Natural killer cell (primary cell): ENCODE measurements at regions not wholly inside any gene's neighbourhood (a gene's known extent, or its start where the extent isn't known, plus 50 kb on each side); places are given as distances from the start of the nearest gene placed in this dataset.

Experiments used
- ATAC-seq, 3 donors: fragments of 150-1000 bp in 2 of 3; fragments of 200-7000 bp in 1 of 3; cut with Tn5 transposase; 1 replicate in 1 of 3; 2 replicates in 2 of 3; pipeline ENCODE4 v1.10.0; 2021; ENCODE audit warnings: mild to moderate bottlenecking in 2 of 3, moderate library complexity in 2 of 3
- DNase-seq, 2 donors: peaks; one replicate each; pipeline versions ENCODE4 v3.0.0 to v3.0.0-alpha.2; 2013 to 2021; ENCODE audit warnings: mixed read lengths in 1 of 2
- H3K27ac ChIP-seq: one replicate; pipeline ENCODE4 v1.5.1; 2013; ENCODE audit warnings: mild to moderate bottlenecking, low read length
- H3K27me3 ChIP-seq: one replicate; pipeline ENCODE4 v1.6.1; 2013; ENCODE audit warnings: low read length; ENCODE audit not compliant: control insufficient read depth, insufficient read depth
- H3K36me3 ChIP-seq: one replicate; pipeline ENCODE4 v1.6.1; 2013; ENCODE audit warnings: low read length; ENCODE audit not compliant: control insufficient read depth, insufficient read depth
- H3K4me1 ChIP-seq: one replicate; pipeline ENCODE4 v1.6.1; 2013; ENCODE audit warnings: low read length; ENCODE audit not compliant: control insufficient read depth, insufficient read depth
- H3K4me3 ChIP-seq: one replicate; pipeline ENCODE4 v1.5.1; 2013; ENCODE audit warnings: low read length
- H3K9me3 ChIP-seq: one replicate; pipeline ENCODE4 v1.6.1; 2013; ENCODE audit warnings: low read length; ENCODE audit not compliant: control insufficient read depth, insufficient read depth
- H3K27ac Mint-ChIP-seq, 2 donors: one replicate each; pipeline ENCODE4 v1.8.0; 2022; ENCODE audit warnings: mild to moderate bottlenecking in 2 of 2, mixed read lengths in 2 of 2, moderate library complexity in 1 of 2
- H3K27me3 Mint-ChIP-seq, 2 donors: one replicate each; pipeline ENCODE4 v1.8.0; 2022; ENCODE audit warnings: low read depth in 2 of 2, mixed read lengths in 2 of 2
- H3K36me3 Mint-ChIP-seq: one replicate; pipeline ENCODE4 v1.8.0; 2022; ENCODE audit warnings: mixed read lengths
- H3K4me1 Mint-ChIP-seq, 2 donors: one replicate each; pipeline ENCODE4 v1.8.0; 2022; ENCODE audit warnings: mixed read lengths in 2 of 2
- H3K4me3 Mint-ChIP-seq: one replicate; pipeline ENCODE4 v1.8.0; 2022; ENCODE audit warnings: mild to moderate bottlenecking, moderate library complexity, mixed read lengths
- H3K9me3 Mint-ChIP-seq, 2 donors: one replicate each; pipeline ENCODE4 v1.8.0; 2022; ENCODE audit warnings: mixed read lengths in 2 of 2
- WGBS: methylation state at CpG from one replicate; pipeline ENCODE4 v1.1.7; 2013; ENCODE audit warnings: missing lambda C conversion rate; ENCODE audit not compliant: insufficient coverage; 5-methylcytosine and 5-hydroxymethylcytosine counted together
- intact Hi-C: fragments of 100-400 bp; cut with micrococcal nuclease; formaldehyde crosslinking; loops from one replicate; pipeline ENCODE4 v1.14.2; 2022
- TF ChIP-seq, protein P1 (sequence below): fragments of 200-600 bp; IDR thresholded peaks from one replicate; pipeline ENCODE4 v1.8.0; 2022; ENCODE audit warnings: antibody characterized with exemption

DNA sequence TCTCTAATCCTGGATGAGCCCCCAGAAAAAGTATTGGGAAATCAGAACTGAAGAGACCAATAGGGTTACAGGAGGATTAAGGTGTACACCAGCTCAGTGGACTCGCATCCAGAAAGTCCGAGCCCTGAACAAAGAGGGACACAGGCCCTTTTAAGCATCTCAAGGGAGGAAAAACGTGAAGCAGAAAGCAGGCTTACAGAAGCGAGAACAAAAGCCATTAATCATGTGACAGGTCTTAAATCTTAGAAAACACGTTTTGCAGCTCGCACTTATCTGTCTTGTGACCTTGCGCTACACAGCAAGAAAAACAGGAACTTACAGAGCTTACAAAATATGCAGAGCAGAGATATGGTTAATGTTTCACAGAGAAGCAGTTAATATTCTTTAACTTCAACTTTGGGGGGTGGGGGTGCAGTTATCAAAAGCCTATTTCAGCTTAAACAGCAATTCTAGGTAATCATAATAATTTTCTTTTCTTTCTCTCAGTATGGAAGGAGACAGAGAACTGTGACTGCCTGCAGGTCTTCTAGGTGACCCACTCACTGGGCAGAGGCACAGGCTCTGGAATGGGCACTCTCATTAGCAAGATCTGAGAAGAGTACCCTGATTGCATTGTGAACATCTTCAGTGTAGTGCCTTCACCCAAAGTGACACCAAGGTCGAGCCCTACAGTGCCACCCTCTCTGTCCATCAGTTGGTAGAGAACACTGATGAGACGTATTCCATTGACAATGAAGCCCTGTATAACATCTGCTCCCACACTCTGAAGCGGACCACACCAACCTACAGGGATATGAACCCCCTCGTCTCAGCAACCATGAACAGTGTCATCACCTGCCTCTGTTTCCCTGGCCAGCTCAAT lies 65.0 kb upstream of the MOCS1 start:
- Histone ChIP-seq H3K27me3 (no peaks in the 10 kb centered on the region), H3K4me1 (no peaks in the 10 kb centered on the region), H3K36me3 (no peaks in the 10 kb centered on the region), H3K27ac (no peak overlapping the region), H3K4me3 (no peak overlapping the region), H3K9me3 (peaks cover 22% of the 10 kb centered on the region)
- DNase-seq (no peak), ATAC-seq (no peak)
- no peaks in the 10 kb centered on the region for H3K4me1 Mint-ChIP-seq
- no peak overlapping the region for H3K27ac Mint-ChIP-seq
- intact Hi-C loops, result no loop called here
- H3K36me3 Mint-ChIP-seq, result peaks cover 10% of the 10 kb centered on the region
- TF ChIP-seq, protein P1, sequence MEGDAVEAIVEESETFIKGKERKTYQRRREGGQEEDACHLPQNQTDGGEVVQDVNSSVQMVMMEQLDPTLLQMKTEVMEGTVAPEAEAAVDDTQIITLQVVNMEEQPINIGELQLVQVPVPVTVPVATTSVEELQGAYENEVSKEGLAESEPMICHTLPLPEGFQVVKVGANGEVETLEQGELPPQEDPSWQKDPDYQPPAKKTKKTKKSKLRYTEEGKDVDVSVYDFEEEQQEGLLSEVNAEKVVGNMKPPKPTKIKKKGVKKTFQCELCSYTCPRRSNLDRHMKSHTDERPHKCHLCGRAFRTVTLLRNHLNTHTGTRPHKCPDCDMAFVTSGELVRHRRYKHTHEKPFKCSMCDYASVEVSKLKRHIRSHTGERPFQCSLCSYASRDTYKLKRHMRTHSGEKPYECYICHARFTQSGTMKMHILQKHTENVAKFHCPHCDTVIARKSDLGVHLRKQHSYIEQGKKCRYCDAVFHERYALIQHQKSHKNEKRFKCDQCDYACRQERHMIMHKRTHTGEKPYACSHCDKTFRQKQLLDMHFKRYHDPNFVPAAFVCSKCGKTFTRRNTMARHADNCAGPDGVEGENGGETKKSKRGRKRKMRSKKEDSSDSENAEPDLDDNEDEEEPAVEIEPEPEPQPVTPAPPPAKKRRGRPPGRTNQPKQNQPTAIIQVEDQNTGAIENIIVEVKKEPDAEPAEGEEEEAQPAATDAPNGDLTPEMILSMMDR, result no peak
- no peak overlapping the region for H3K4me3 Mint-ChIP-seq
- peaks cover 14 to 17% of the 10 kb centered on the region in 2 donors for H3K27me3 Mint-ChIP-seq
- 40% methylated on average over 11 of the region's 11 CpGs for WGBS
- H3K9me3 Mint-ChIP-seq, result peaks cover 9 to 23% of the 10 kb centered on the region in 2 donors

GRCh38 chr6:39998126-39998525 lies 63.9 kb upstream of the MOCS1 start:
- Histone ChIP-seq H3K4me1 (no peaks in the 10 kb centered on the region), H3K27me3 (no peaks in the 10 kb centered on the region), H3K36me3 (no peaks in the 10 kb centered on the region), H3K4me3 (no peak overlapping the region), H3K9me3 (peaks cover 24% of the 10 kb centered on the region), H3K27ac (no peak overlapping the region)
- DNase-seq (no peak), ATAC-seq (no peak)
- no peaks in the 10 kb centered on the region for H3K4me1 Mint-ChIP-seq
- no peak overlapping the region for H3K4me3 Mint-ChIP-seq
- peaks cover 10% of the 10 kb centered on the region for H3K36me3 Mint-ChIP-seq
- TF ChIP-seq, protein P1, result no peak
- H3K9me3 Mint-ChIP-seq, result peaks cover 8 to 23% of the 10 kb centered on the region in 2 donors
- peaks cover 9 to 10% of the 10 kb centered on the region in 2 donors for H3K27me3 Mint-ChIP-seq
- no peak overlapping the region for H3K27ac Mint-ChIP-seq
- WGBS, result 85% methylated on average over 4 of the region's 4 CpGs
- intact Hi-C loops, result no loop called here

DNA sequence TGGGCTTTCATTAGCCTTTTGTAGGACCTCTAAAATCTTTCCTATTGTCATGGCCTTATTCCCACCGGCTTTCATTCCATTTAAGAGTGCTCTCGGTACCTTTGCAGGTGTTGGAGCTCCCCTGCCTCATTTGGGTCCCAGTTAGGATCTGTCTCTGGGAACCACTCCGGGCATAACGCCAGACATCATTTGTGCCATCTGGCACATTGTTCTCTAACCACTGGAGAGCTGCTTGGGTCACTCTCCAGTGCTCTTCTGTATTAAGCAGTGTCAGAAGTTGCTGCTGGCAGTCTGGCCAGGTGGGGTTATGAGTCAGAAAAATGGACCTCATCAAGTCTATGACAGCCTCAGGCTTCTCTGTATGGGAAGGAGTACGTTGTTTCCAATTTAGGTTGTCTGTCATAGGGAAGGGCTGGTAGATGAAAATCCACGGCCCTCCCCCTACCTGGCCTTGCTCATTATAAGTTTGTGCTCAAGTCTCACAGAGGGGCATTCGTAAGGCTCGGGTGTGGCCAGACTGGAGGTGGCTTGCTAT lies 62.9 kb upstream of the MOCS1 start:
- TF ChIP-seq, protein P1, result no peak
- DNase-seq (no peak), ATAC-seq (no peak)
- H3K27ac ChIP-seq, result no peak overlapping the region
- no peaks in the 10 kb centered on the region for H3K36me3 ChIP-seq
- H3K9me3 ChIP-seq, result peaks cover 32% of the 10 kb centered on the region
- peaks cover 10% of the 10 kb centered on the region for H3K36me3 Mint-ChIP-seq
- H3K27ac Mint-ChIP-seq, result no peak overlapping the region
- peaks cover 8 to 26% of the 10 kb centered on the region in 2 donors for H3K9me3 Mint-ChIP-seq
- H3K27me3 ChIP-seq, result no peaks in the 10 kb centered on the region
- H3K4me3 Mint-ChIP-seq, result no peak overlapping the region
- H3K4me3 ChIP-seq, result no peak overlapping the region
- 86% methylated on average over 8 of the region's 8 CpGs for WGBS
- H3K4me1 Mint-ChIP-seq, result no peaks in the 10 kb centered on the region
- H3K27me3 Mint-ChIP-seq, result peaks cover 9 to 10% of the 10 kb centered on the region in 2 donors
- intact Hi-C loops, result no loop called here
- H3K4me1 ChIP-seq, result no peaks in the 10 kb centered on the region
